PC-3 (cell line): ENCODE measurements at regions not wholly inside any gene's neighbourhood (a gene's known extent, or its start where the extent isn't known, plus 50 kb on each side); places are given as distances from the start of the nearest gene placed in this dataset.
"Not testable (repeated sequence)": the region's sequence is repeated elsewhere in the genome, so short reads cannot be mapped to it uniquely, and the experiment has no call there.

Experiments
- ATAC-seq: fragments of 200-7000 bp; cut with Tn5 transposase; 2 replicates; pipeline ENCODE4 v1.9.1; 2020; ENCODE audit warnings: mild to moderate bottlenecking, moderate library complexity
- BruUV-seq: library from RNA; stranded (reverse); fragments of 400-500 nt; replicated peaks from 2 replicates; lab custom pipeline; 2021; lab: Mats Ljungman, UMichigan
- CTCF ChIA-PET: fragments of 300-600 bp; sonication (Branson Sonifier 250); formaldehyde crosslinking; loops from one replicate; lab custom pipeline; 2022; ENCODE audit warnings: antibody characterized with exemption; lab: Charles Lee
- POLR2A ChIA-PET: fragments of 300-600 bp; sonication (Branson Sonifier 250); formaldehyde crosslinking; loops from one replicate; lab custom pipeline; 2022; ENCODE audit warnings: antibody characterized with exemption; ENCODE audit not compliant: unreplicated experiment; lab: Charles Lee
- DNase-seq: peaks from one replicate; pipeline ENCODE4 v3.0.0-alpha.2; 2015
- H2AFZ ChIP-seq: fragments of 300-600 bp; sonication (generic); 2 replicates; pipeline ENCODE4 v1.6.0; 2016; ENCODE audit warnings: antibody characterized with exemption, low read length
- H3F3A ChIP-seq: fragments of 300-600 bp; sonication (generic); one replicate; pipeline ENCODE4 v1.6.0; 2017; ENCODE audit warnings: antibody characterized with exemption, low read length, control low read depth, mild to moderate bottlenecking; ENCODE audit not compliant: unreplicated experiment
- H3K27ac ChIP-seq: fragments of 300-600 bp; sonication (generic); 2 replicates; pipeline ENCODE4 v1.5.1; 2016; ENCODE audit warnings: mild to moderate bottlenecking, low read length
- H3K27me3 ChIP-seq: fragments of 300-600 bp; sonication (generic); 2 replicates; pipeline ENCODE4 v1.6.1; 2016; ENCODE audit warnings: low read length, mixed read lengths
- H3K36me3 ChIP-seq: fragments of 300-600 bp; sonication (generic); 2 replicates; pipeline ENCODE4 v1.6.1; 2016; ENCODE audit warnings: low read depth, mixed run types, low read length, mixed read lengths
- H3K4me1 ChIP-seq: fragments of 300-600 bp; sonication (generic); 2 replicates; pipeline ENCODE4 v1.5.1; 2016; ENCODE audit warnings: low read length; ENCODE audit not compliant: insufficient read depth
- H3K4me2 ChIP-seq: fragments of 300-600 bp; sonication (generic); 2 replicates; pipeline ENCODE4 v1.6.0; 2016; ENCODE audit warnings: low read length
- H3K4me3 ChIP-seq: fragments of 300-600 bp; sonication (generic); 2 replicates; pipeline ENCODE4 v1.5.1; 2016; ENCODE audit warnings: mild to moderate bottlenecking, low read length, mixed read lengths
- H3K79me2 ChIP-seq: fragments of 300-600 bp; sonication (generic); 2 replicates; pipeline ENCODE4 v1.6.1; 2017; ENCODE audit warnings: low read length, mixed read lengths
- H3K9ac ChIP-seq: fragments of 300-600 bp; sonication (generic); 2 replicates; pipeline ENCODE4 v1.6.0; 2016; ENCODE audit warnings: mild to moderate bottlenecking, low read length
- H3K9me2 ChIP-seq: fragments of 300-600 bp; sonication (generic); replicated peaks from 2 replicates; pipeline ENCODE4 v1.6.1; 2016; ENCODE audit warnings: mixed run types, low read length, mixed read lengths
- H3K9me3 ChIP-seq: fragments of 300-600 bp; sonication (generic); 2 replicates; pipeline ENCODE4 v1.6.1; 2016; ENCODE audit warnings: low read length, mixed read lengths
- H4K20me1 ChIP-seq: fragments of 300-600 bp; sonication (generic); 2 replicates; pipeline ENCODE4 v1.6.1; 2016; ENCODE audit warnings: low read length, mixed read lengths
- CTCF ChIP-seq: fragments of 300-600 bp; sonication (generic); conservative IDR thresholded peaks from 2 replicates; pipeline ENCODE4 v1.5.1; 2017; ENCODE audit warnings: antibody characterized with exemption, low read depth, mild to moderate bottlenecking, low read length
- EZH2 ChIP-seq: fragments of 300-600 bp; sonication (generic); IDR thresholded peaks from one replicate; pipeline ENCODE4 v1.6.1; 2017; ENCODE audit warnings: antibody characterized with exemption, mild to moderate bottlenecking, low read length; ENCODE audit not compliant: unreplicated experiment
- EZH2phosphoT487 ChIP-seq: fragments of 300-600 bp; sonication (generic); IDR thresholded peaks from 2 replicates; pipeline ENCODE4 v1.6.1; 2018; ENCODE audit warnings: mild to moderate bottlenecking, antibody characterized with exemption, low read length, borderline replicate concordance
- intact Hi-C: fragments of 100-400 bp; cut with micrococcal nuclease; formaldehyde crosslinking; loops from 2 replicates; pipeline ENCODE4 v1.9.0; 2023

- no peaks in the 10 kb centered on the region for H3K9me3 ChIP-seq
- DNase-seq (no peak), ATAC-seq (no peak)
- H3K9me2 ChIP-seq: no peaks in the 10 kb centered on the region
- no peaks in the 10 kb centered on the region for H3K27me3 ChIP-seq
- H3K4me1 ChIP-seq: no peaks in the 10 kb centered on the region
- no peak overlapping the region for H3K9ac ChIP-seq
- H3K4me3 ChIP-seq: no peak overlapping the region
- H3K27ac ChIP-seq: no peak overlapping the region
- no peaks in the 10 kb centered on the region for H4K20me1 ChIP-seq
- ChIA-PET CTCF (no interaction called here), POLR2A (no interaction called here)
- TF ChIP-seq CTCF (no peak), EZH2 (no peak), EZH2phosphoT487 (no peak)
- intact Hi-C loops: no loop called here
- no peak overlapping the region for H2AFZ ChIP-seq
- BruUV-seq: no TSS peak
- H3F3A ChIP-seq: no peaks in the 10 kb centered on the region
- H3K79me2 ChIP-seq: no peaks in the 10 kb centered on the region
- no peak overlapping the region for H3K4me2 ChIP-seq
- no peaks in the 10 kb centered on the region for H3K36me3 ChIP-seq
These were observed 155.2 kb upstream of the E2F7 start for GRCh38 chr12:77220586-77220985.

GRCh38 chr12:77218278-77218677, 152.9 kb upstream of the E2F7 start:
- H3K4me2 ChIP-seq: no peak overlapping the region
- no peak overlapping the region for H3K4me3 ChIP-seq
- H2AFZ ChIP-seq: no peak overlapping the region
- no peak overlapping the region for H3K9ac ChIP-seq
- no peaks in the 10 kb centered on the region for H3K79me2 ChIP-seq
- H3K4me1 ChIP-seq: no peaks in the 10 kb centered on the region
- H3K9me2 ChIP-seq: no peaks in the 10 kb centered on the region
- no peaks in the 10 kb centered on the region for H3K9me3 ChIP-seq
- intact Hi-C loops: no loop called here
- no peaks in the 10 kb centered on the region; the same call in 1 of the 2 replicates for H3K27me3 ChIP-seq
- ATAC-seq: no peak
- H3K27ac ChIP-seq: no peak overlapping the region
- no peak for DNase-seq
- TF ChIP-seq CTCF (no peak), EZH2 (no peak), EZH2phosphoT487 (no peak)
- POLR2A ChIA-PET: interaction anchor here (0.5 kb wide), 1 partner anchor 9 kb away, joined by 5 read pairs; no protein-coding TSS in a partner anchor
- BruUV-seq: no TSS peak
- no peaks in the 10 kb centered on the region for H3K36me3 ChIP-seq
- H4K20me1 ChIP-seq: no peaks in the 10 kb centered on the region
- no peaks in the 10 kb centered on the region for H3F3A ChIP-seq
- CTCF ChIA-PET: no interaction called here

GRCh38 chr12:77216136-77216535, 150.8 kb upstream of the E2F7 start:
- intact Hi-C loops: not testable (repeated sequence)

More at GRCh38 chr12:77216136-77216535, 150.8 kb upstream of the E2F7 start:
- H3K4me1 ChIP-seq, CTCF ChIA-PET, H2AFZ ChIP-seq, POLR2A ChIA-PET, BruUV-seq, H3F3A ChIP-seq, DNase-seq, H3K27ac ChIP-seq, H3K9me3 ChIP-seq, H4K20me1 ChIP-seq, ATAC-seq, H3K4me2 ChIP-seq, H3K27me3 ChIP-seq, H3K79me2 ChIP-seq, H3K36me3 ChIP-seq, H3K9me2 ChIP-seq, H3K4me3 ChIP-seq, H3K9ac ChIP-seq: not testable (repeated sequence)
